H1 (cell line): ENCODE measurements at regions not wholly inside any gene's neighbourhood (a gene's known extent, or its start where the extent isn't known, plus 50 kb on each side); places are given as distances from the start of the nearest gene placed in this dataset.

ENCODE experiments used
- CTCF ChIA-PET: fragments of 300-600 bp; sonication (Branson Sonifier 250); formaldehyde crosslinking; loops from one replicate; lab custom pipeline; 2021; ENCODE audit not compliant: partially characterized antibody; lab: Charles Lee
- POLR2A ChIA-PET: fragments of 300-600 bp; sonication (Branson Sonifier 250); formaldehyde crosslinking; loops from one replicate; lab custom pipeline; 2021; ENCODE audit warnings: inconsistent platforms; ENCODE audit not compliant: partially characterized antibody; lab: Charles Lee
- DNase-seq, 2 experiments: peaks; one replicate each; pipeline versions ENCODE4 v3.0.0 to v3.0.0-alpha.2; 2010 to 2022; ENCODE audit warnings: low spot score in 2 of 2, low read depth in 1 of 2, mixed read lengths in 1 of 2
- FAIRE-seq: peaks from 2 replicates; lab custom pipeline; 2011; peaks lifted over from hg19 to GRCh38; lab: Jason Lieb, UNC
- H2AFZ ChIP-seq: 2 replicates; pipeline ENCODE4 v1.8.1; 2012; ENCODE audit warnings: low read length, inconsistent platforms
- H2AK5ac ChIP-seq: 2 replicates; pipeline ENCODE4 v1.6.1; 2013; ENCODE audit warnings: low read depth, low read length
- H2BK120ac ChIP-seq: replicated peaks from 2 replicates; pipeline ENCODE3; 2013; ENCODE audit warnings: low read depth, low read length, inconsistent platforms
- H2BK12ac ChIP-seq: 2 replicates; pipeline ENCODE4 v1.6.1; 2013; ENCODE audit warnings: low read depth, low read length
- H2BK15ac ChIP-seq: 2 replicates; pipeline ENCODE4 v1.6.1; 2013; ENCODE audit warnings: low read length
- H2BK20ac ChIP-seq: 2 replicates; pipeline ENCODE4 v1.6.1; 2013; ENCODE audit warnings: low read length
- H2BK5ac ChIP-seq: 2 replicates; pipeline ENCODE4 v1.6.1; 2013; ENCODE audit warnings: low read depth, low read length
- H3K14ac ChIP-seq: 2 replicates; pipeline ENCODE4 v1.6.1; 2013; ENCODE audit warnings: inconsistent platforms; ENCODE audit not compliant: insufficient read length
- H3K18ac ChIP-seq: 2 replicates; pipeline ENCODE4 v1.6.1; 2013; ENCODE audit warnings: low read length; ENCODE audit errors: extremely low read depth
- H3K23ac ChIP-seq: 2 replicates; pipeline ENCODE4 v1.6.1; 2013; ENCODE audit warnings: inconsistent platforms; ENCODE audit not compliant: insufficient read length
- H3K23me2 ChIP-seq: 2 replicates; pipeline ENCODE4 v1.6.1; 2013; ENCODE audit warnings: low read depth, low read length
- H3K27ac ChIP-seq: 2 replicates; pipeline ENCODE4 v1.6.1; 2011; ENCODE audit warnings: low read depth, low read length, inconsistent platforms
- H3K27me3 ChIP-seq, 4 experiments: replicated peaks in 1 of 4; 1 replicate in 1 of 4; 2 replicates in 3 of 4; pipeline versions ENCODE4 v1.6.1 to v1.8.1; 2011 to 2013; ENCODE audit warnings: low read length in 3 of 4, mild to moderate bottlenecking in 3 of 4, inconsistent platforms in 2 of 4, mixed read lengths in 2 of 4, moderate library complexity in 1 of 4; ENCODE audit not compliant: control insufficient read depth in 3 of 4, insufficient read depth in 3 of 4; ENCODE audit errors: extremely low read depth in 1 of 4
- H3K36me3 ChIP-seq, 4 experiments: 2 replicates each; pipeline versions ENCODE4 v1.6.1 to v1.8.1; 2011 to 2013; ENCODE audit warnings: mild to moderate bottlenecking in 4 of 4, low read length in 3 of 4, moderate library complexity in 2 of 4, control low read depth in 1 of 4, inconsistent platforms in 1 of 4; ENCODE audit not compliant: insufficient read depth in 4 of 4, control insufficient read depth in 2 of 4
- H3K4ac ChIP-seq: replicated peaks from 2 replicates; pipeline ENCODE3; 2013; ENCODE audit warnings: low read length, low read depth, mixed read lengths, inconsistent platforms; ENCODE audit not compliant: insufficient read length
- H3K4me1 ChIP-seq, 4 experiments: replicated peaks in 1 of 4; 1 replicate in 1 of 4; 2 replicates in 3 of 4; pipeline versions ENCODE4 v1.6.1 to v1.8.1; 2011 to 2013; ENCODE audit warnings: low read length in 3 of 4, inconsistent platforms in 2 of 4, mixed read lengths in 1 of 4; ENCODE audit not compliant: insufficient read depth in 4 of 4, control insufficient read depth in 3 of 4
- H3K4me2 ChIP-seq, 2 experiments: 2 replicates each; pipeline versions ENCODE4 v1.6.1 to v1.8.1; 2011 to 2013; ENCODE audit warnings: low read depth in 2 of 2, low read length in 2 of 2, control low read depth in 1 of 2, inconsistent platforms in 1 of 2, mild to moderate bottlenecking in 1 of 2; ENCODE audit not compliant: insufficient read depth in 1 of 2
- H3K4me3 ChIP-seq, 4 experiments: fragments of 200-600, 300-600 bp in 1 of 4; sonication (generic), shearing (Covaris generic), sonication (Bioruptor Twin) in 1 of 4; 2 replicates each; pipeline versions ENCODE4 v1.5.1 to v1.8.1; 2011 to 2016; ENCODE audit warnings: low read length in 4 of 4, low read depth in 3 of 4, control low read depth in 2 of 4, inconsistent platforms in 2 of 4, mild to moderate bottlenecking in 2 of 4, mixed read lengths in 1 of 4, moderate library complexity in 1 of 4; ENCODE audit not compliant: insufficient read depth in 2 of 4; ENCODE audit errors: extremely low read depth in 1 of 4
- H3K56ac ChIP-seq: replicated peaks from 2 replicates; pipeline ENCODE3; 2013; ENCODE audit warnings: low read depth, mild to moderate bottlenecking, mixed read lengths, low read length, inconsistent platforms; ENCODE audit not compliant: insufficient read length
- H3K79me1 ChIP-seq: 2 replicates; pipeline ENCODE4 v1.6.1; 2013; ENCODE audit warnings: low read depth, low read length, control low read depth
- H3K79me2 ChIP-seq, 2 experiments: 2 replicates each; pipeline versions ENCODE4 v1.6.1 to v1.8.1; 2012 to 2013; ENCODE audit warnings: low read length in 2 of 2, mild to moderate bottlenecking in 2 of 2, inconsistent platforms in 1 of 2; ENCODE audit not compliant: insufficient read depth in 2 of 2, control insufficient read depth in 1 of 2
- H3K9ac ChIP-seq, 4 experiments: replicated peaks in 1 of 4; 1 replicate in 1 of 4; 2 replicates in 3 of 4; pipeline versions ENCODE4 v1.6.1 to v1.8.1; 2011 to 2013; ENCODE audit warnings: low read depth in 3 of 4, low read length in 3 of 4, control low read depth in 2 of 4, mild to moderate bottlenecking in 2 of 4, moderate library complexity in 2 of 4, inconsistent platforms in 1 of 4; ENCODE audit errors: extremely low read depth in 1 of 4
- H3K9me3 ChIP-seq, 2 experiments: 2 replicates each; pipeline versions ENCODE4 v1.6.1 to v1.8.1; 2012 to 2013; ENCODE audit warnings: mild to moderate bottlenecking in 2 of 2, moderate library complexity in 2 of 2, control low read depth in 1 of 2, inconsistent platforms in 1 of 2, low read depth in 1 of 2, low read length in 1 of 2, mixed read lengths in 1 of 2; ENCODE audit not compliant: insufficient read depth in 2 of 2
- H4K20me1 ChIP-seq, 2 experiments: replicated peaks in 1 of 2; 2 replicates each; pipeline versions ENCODE3 to v1.8.1; 2011 to 2013; ENCODE audit warnings: inconsistent platforms in 2 of 2, low read length in 2 of 2, mild to moderate bottlenecking in 1 of 2; ENCODE audit not compliant: insufficient read depth in 2 of 2, control insufficient read depth in 1 of 2
- H4K5ac ChIP-seq: 2 replicates; pipeline ENCODE4 v1.6.1; 2013; ENCODE audit warnings: low read length, low read depth, mixed read lengths, inconsistent platforms; ENCODE audit not compliant: insufficient read length
- H4K8ac ChIP-seq: 2 replicates; pipeline ENCODE4 v1.8.0; 2013; ENCODE audit warnings: mild to moderate bottlenecking, moderate library complexity, low read length, inconsistent platforms; ENCODE audit not compliant: insufficient read depth; ENCODE audit errors: extremely low read depth
- H4K91ac ChIP-seq: replicated peaks from 2 replicates; pipeline ENCODE3; 2013; ENCODE audit warnings: low read length, mixed read lengths, inconsistent platforms; ENCODE audit not compliant: insufficient read length
- CBX8 ChIP-seq: fragments of 300-800, 300-1000 bp; sonication (generic); IDR thresholded peaks from 2 replicates; pipeline ENCODE4 v1.7.1; 2016; ENCODE audit warnings: low read depth, low read length, borderline replicate concordance
- GABPA ChIP-seq: IDR thresholded peaks from 2 replicates; pipeline ENCODE4 v1.6.1; 2011; ENCODE audit warnings: mild to moderate bottlenecking, low read length, moderate library complexity, borderline replicate concordance; ENCODE audit not compliant: insufficient read depth
- HDAC2 ChIP-seq, 2 experiments: fragments of 300-600 bp in 1 of 2; sonication (generic) in 1 of 2; IDR thresholded peaks; 2 replicates each; pipeline ENCODE4 v1.6.1; 2011 to 2012; ENCODE audit warnings: low read depth in 2 of 2, low read length in 2 of 2, mild to moderate bottlenecking in 2 of 2, moderate library complexity in 2 of 2, borderline replicate concordance in 1 of 2, inconsistent platforms in 1 of 2
- JUN ChIP-seq: IDR thresholded peaks from 2 replicates; pipeline ENCODE4 v1.6.1; 2011; ENCODE audit warnings: low read depth, mild to moderate bottlenecking, improper control_type of control experiment, low read length
- KDM1A ChIP-seq: fragments of 200-600, 300-600 bp; sonication (generic); IDR thresholded peaks from 2 replicates; pipeline ENCODE4 v1.7.1; 2016; ENCODE audit warnings: mild to moderate bottlenecking, low read length, borderline replicate concordance
- PHF8 ChIP-seq: fragments of 200-600 bp; sonication (generic); conservative IDR thresholded peaks from 2 replicates; pipeline ENCODE4 v1.7.1; 2012; ENCODE audit warnings: low read depth, mild to moderate bottlenecking, inconsistent platforms, low read length, moderate library complexity
- RAD21 ChIP-seq, 2 experiments: IDR thresholded peaks in 1 of 2; conservative IDR thresholded peaks in 1 of 2; 2 replicates each; pipeline ENCODE4 v1.6.1; 2011; ENCODE audit warnings: low read depth in 2 of 2, low read length in 2 of 2, improper control_type of control experiment in 1 of 2, inconsistent platforms in 1 of 2, mild to moderate bottlenecking in 1 of 2, moderate library complexity in 1 of 2
- RBBP5 ChIP-seq: IDR thresholded peaks from 2 replicates; pipeline ENCODE4 v1.7.1; 2012; ENCODE audit warnings: low read depth, mild to moderate bottlenecking, inconsistent platforms, low read length, moderate library complexity, borderline replicate concordance
- RNF2 ChIP-seq: fragments of 200-900, 300-1000 bp; sonication (generic); IDR thresholded peaks from 2 replicates; pipeline ENCODE4 v1.7.1; 2016; ENCODE audit warnings: borderline replicate concordance, low read depth, mild to moderate bottlenecking, antibody characterized with exemption, low read length; ENCODE audit not compliant: poor library complexity, severe bottlenecking; ENCODE audit errors: missing control alignments
- SAP30 ChIP-seq: fragments of 300-600 bp; sonication (generic); IDR thresholded peaks from 2 replicates; pipeline ENCODE4 v1.7.1; 2012; ENCODE audit warnings: low read length, moderate library complexity, mild to moderate bottlenecking, inconsistent platforms; ENCODE audit not compliant: insufficient read depth, insufficient replicate concordance
- TBP ChIP-seq: IDR thresholded peaks from 2 replicates; pipeline ENCODE4 v1.6.1; 2011; ENCODE audit warnings: low read depth, low read length, improper control_type of control experiment
- TEAD4 ChIP-seq: IDR thresholded peaks from 2 replicates; pipeline ENCODE4 v1.6.1; 2012; ENCODE audit warnings: low read depth, low read length, inconsistent platforms, mixed read lengths
- WGBS, 2 experiments: shearing (Covaris generic) in 1 of 2; methylation state at CpG; one replicate each; pipeline versions ENCODE4 v1.1.6 to v1.1.7; 2013 to 2015; ENCODE audit warnings: low lambda C conversion rate in 2 of 2, mixed read lengths in 2 of 2, inconsistent platforms in 1 of 2, low coverage in 1 of 2, missing lambda C conversion rate in 1 of 2; ENCODE audit not compliant: insufficient replicate concordance in 2 of 2, insufficient coverage in 1 of 2, insufficient read length in 1 of 2; ENCODE audit errors: extremely low coverage in 1 of 2, missing lambda C conversion rate in 1 of 2; 5-methylcytosine and 5-hydroxymethylcytosine counted together

GRCh38 chr14:94676495-94677185 is 64.4 kb downstream of the SERPINA3 start:
- H2BK5ac ChIP-seq, result no peak overlapping the region
- H2AFZ ChIP-seq, result peak overlapping the region; percentile 74; the same call in 1 of the 2 replicates
- no peak overlapping the region for H3K9ac ChIP-seq
- no peak overlapping the region for H2AK5ac ChIP-seq
- H3K56ac ChIP-seq, result no peak overlapping the region
- H3K4ac ChIP-seq, result no peak overlapping the region
- no peak overlapping the region for H2BK120ac ChIP-seq
- no peak overlapping the region for H3K4me2 ChIP-seq
- 89% methylated on average over 4 of the region's 4 CpGs; no CpG with 5 or more reads in 1 of the 2 experiments for whole genome bisulfite sequencing, 2 experiments
- H2BK20ac ChIP-seq, result no peak overlapping the region
- H3K36me3 ChIP-seq, result no peaks in the 10 kb centered on the region
- ChIA-PET CTCF (interaction anchor here (0.7 kb wide), 1 partner anchor 96 kb away, joined by 3 read pairs; no protein-coding TSS in a partner anchor), POLR2A (no interaction called here)
- H3K79me2 ChIP-seq, result no peaks in the 10 kb centered on the region
- no peaks in the 10 kb centered on the region; a peak in 1 of 7 replicates for H3K4me1 ChIP-seq
- H3K14ac ChIP-seq, result no peak overlapping the region
- H2BK15ac ChIP-seq, result no peak overlapping the region
- H3K23me2 ChIP-seq, result no peaks in the 10 kb centered on the region
- H3K27me3 ChIP-seq, result no peaks in the 10 kb centered on the region
- no peak overlapping the region for H3K27ac ChIP-seq
- H2BK12ac ChIP-seq, result no peak overlapping the region
- no peak overlapping the region for H3K4me3 ChIP-seq
- H4K8ac ChIP-seq, result no peak overlapping the region
- no peaks in the 10 kb centered on the region for H3K9me3 ChIP-seq
- no peak overlapping the region for H4K91ac ChIP-seq
- H3K18ac ChIP-seq, result no peak overlapping the region
- no peaks in the 10 kb centered on the region for H3K79me1 ChIP-seq
- FAIRE-seq (no peak), DNase-seq (no peak)
- H3K23ac ChIP-seq, result no peak overlapping the region
- no peaks in the 10 kb centered on the region for H4K20me1 ChIP-seq
- H4K5ac ChIP-seq, result no peak overlapping the region
- TF ChIP-seq PHF8, result no peak
- TF ChIP-seq RAD21 (IDR thresholded peaks at IDR 0.05 in 1 of 2, conservative IDR thresholded peaks at IDR 0.05 in 1 of 2; ENCODE audit: low read depth in 2 of 2, low read length in 2 of 2), result no peak
- TF ChIP-seq GABPA, result no peak
- no peak for TF ChIP-seq CBX8
- TF ChIP-seq KDM1A, result no peak
- no peak for TF ChIP-seq HDAC2 (IDR thresholded peaks at IDR 0.05; ENCODE audit: borderline replicate concordance in 1 of 2, low read depth in 2 of 2, low read length in 2 of 2)
- TF ChIP-seq RBBP5, result no peak
- no peak for TF ChIP-seq JUN
- TF ChIP-seq TEAD4, result no peak
- TF ChIP-seq RNF2, result no peak
- TF ChIP-seq SAP30, result no peak
- no peak for TF ChIP-seq TBP
